ENCODE measurements at regions not wholly inside any gene's neighbourhood (a gene's known extent, or its start where the extent isn't known, plus 50 kb on each side); places are given as distances from the start of the nearest gene placed in this dataset.
A peak's percentile ranks its signal among the peaks of the same experiment; 100 is the strongest.

- ATAC-seq (ENCODE audit: low FRiP score), result no peak
- no peaks in the 10 kb centered on the region for H3K9me3 ChIP-seq (ENCODE audit: control insufficient read depth, low read length)
- WGBS, 2 donors, result 31 to 49% methylated on average over 7 of the region's 7 CpGs
- intact Hi-C loops (cut with DNase I), result no loop called here
- no peak for DNase-seq
- H3K36me3 ChIP-seq (ENCODE audit: control insufficient read depth in 1 of 2, insufficient read depth in 2 of 2, low read length in 1 of 2), result no peaks in the 10 kb centered on the region
- H3K4me3 ChIP-seq (ENCODE audit: low read length in 2 of 2), result no peak overlapping the region
- H3K4me1 ChIP-seq (ENCODE audit: control insufficient read depth in 1 of 2, insufficient read depth in 2 of 2, low read length in 2 of 2), result no peaks in the 10 kb centered on the region
- no peaks in the 10 kb centered on the region for H3K27me3 ChIP-seq (ENCODE audit: control insufficient read depth in 1 of 2, insufficient read depth in 2 of 2, low read length in 1 of 2)
- no peak overlapping the region for H3K27ac ChIP-seq (ENCODE audit: low read depth in 1 of 2, low read length in 2 of 2)
Measured at GRCh38 chr18:78510091-78510490, 469.5 kb upstream of the SALL3 start.

- no peak overlapping the region for H3K4me3 ChIP-seq (ENCODE audit: low read length in 2 of 2)
- 45 to 62% methylated on average over 7 of the region's 7 CpGs for WGBS, 2 donors
- H3K27ac ChIP-seq (ENCODE audit: low read depth in 1 of 2, low read length in 2 of 2), result no peak overlapping the region
- H3K27me3 ChIP-seq (ENCODE audit: control insufficient read depth in 1 of 2, insufficient read depth in 2 of 2, low read length in 1 of 2), result no peaks in the 10 kb centered on the region
- no peaks in the 10 kb centered on the region for H3K36me3 ChIP-seq (ENCODE audit: control insufficient read depth in 1 of 2, insufficient read depth in 2 of 2, low read length in 1 of 2)
- H3K4me1 ChIP-seq (ENCODE audit: control insufficient read depth in 1 of 2, insufficient read depth in 2 of 2, low read length in 2 of 2), result no peaks in the 10 kb centered on the region
- intact Hi-C loops (cut with DNase I), result no loop called here
- no peaks in the 10 kb centered on the region for H3K9me3 ChIP-seq (ENCODE audit: control insufficient read depth, low read length)
- DNase-seq (no peak), ATAC-seq (ENCODE audit: low FRiP score) (no peak)
Measured at GRCh38 chr18:78510636-78511035, 469.0 kb upstream of the SALL3 start.

- Histone ChIP-seq H3K27ac (ENCODE audit: low read depth in 1 of 2, low read length in 2 of 2) (no peak overlapping the region), H3K36me3 (ENCODE audit: control insufficient read depth in 1 of 2, insufficient read depth in 2 of 2, low read length in 1 of 2) (no peaks in the 10 kb centered on the region), H3K4me1 (ENCODE audit: control insufficient read depth in 1 of 2, insufficient read depth in 2 of 2, low read length in 2 of 2) (no peaks in the 10 kb centered on the region), H3K4me3 (ENCODE audit: low read length in 2 of 2) (no peak overlapping the region), H3K27me3 (ENCODE audit: control insufficient read depth in 1 of 2, insufficient read depth in 2 of 2, low read length in 1 of 2) (no peaks in the 10 kb centered on the region), H3K9me3 (ENCODE audit: control insufficient read depth, low read length) (no peaks in the 10 kb centered on the region)
- peak in 1 of 2 donors; percentile 37 for DNase-seq
- intact Hi-C loops (cut with DNase I), result no loop called here
- ATAC-seq (ENCODE audit: low FRiP score), result no peak
- 83 to 84% methylated on average over 24 of the region's 24 CpGs for WGBS, 2 donors
Measured at GRCh38 chr18:78511666-78512601, 467.7 kb upstream of the SALL3 start.

GRCh38 chr18:78514910-78515670, 464.5 kb upstream of the SALL3 start:
- DNase-seq (peak in 1 of 2 donors; percentile 26), ATAC-seq (ENCODE audit: low FRiP score) (no peak)
- WGBS, 2 donors, result 85 to 88% methylated on average over 24 of the region's 24 CpGs

GRCh38 chr18:78517328-78517727, 462.3 kb upstream of the SALL3 start:
- ATAC-seq (ENCODE audit: low FRiP score), result no peak
- Histone ChIP-seq H3K4me1 (ENCODE audit: control insufficient read depth in 1 of 2, insufficient read depth in 2 of 2, low read length in 2 of 2) (no peaks in the 10 kb centered on the region), H3K27ac (ENCODE audit: low read depth in 1 of 2, low read length in 2 of 2) (no peak overlapping the region), H3K27me3 (ENCODE audit: control insufficient read depth in 1 of 2, insufficient read depth in 2 of 2, low read length in 1 of 2) (no peaks in the 10 kb centered on the region), H3K9me3 (ENCODE audit: control insufficient read depth, low read length) (no peaks in the 10 kb centered on the region), H3K36me3 (ENCODE audit: control insufficient read depth in 1 of 2, insufficient read depth in 2 of 2, low read length in 1 of 2) (no peaks in the 10 kb centered on the region), H3K4me3 (ENCODE audit: low read length in 2 of 2) (no peak overlapping the region)
- 92% methylated on average over 19 to 22 of the region's 22 CpGs for WGBS, 2 donors
- intact Hi-C loops (cut with DNase I), result no loop called here
- peak in 1 of 2 donors; percentile 12 for DNase-seq

More at GRCh38 chr18:78514910-78515670, 464.5 kb upstream of the SALL3 start:
- Histone ChIP-seq H3K4me1 (ENCODE audit: control insufficient read depth in 1 of 2, insufficient read depth in 2 of 2, low read length in 2 of 2) (no peaks in the 10 kb centered on the region), H3K4me3 (ENCODE audit: low read length in 2 of 2) (no peak overlapping the region), H3K36me3 (ENCODE audit: control insufficient read depth in 1 of 2, insufficient read depth in 2 of 2, low read length in 1 of 2) (no peaks in the 10 kb centered on the region), H3K27ac (ENCODE audit: low read depth in 1 of 2, low read length in 2 of 2) (no peak overlapping the region), H3K27me3 (ENCODE audit: control insufficient read depth in 1 of 2, insufficient read depth in 2 of 2, low read length in 1 of 2) (no peaks in the 10 kb centered on the region), H3K9me3 (ENCODE audit: control insufficient read depth, low read length) (no peaks in the 10 kb centered on the region)
- intact Hi-C loops (cut with DNase I), result no loop called here

- Histone ChIP-seq H3K27ac (ENCODE audit: low read depth in 1 of 2, low read length in 2 of 2) (no peak overlapping the region), H3K4me3 (ENCODE audit: low read length in 2 of 2) (no peak overlapping the region), H3K4me1 (ENCODE audit: control insufficient read depth in 1 of 2, insufficient read depth in 2 of 2, low read length in 2 of 2) (no peaks in the 10 kb centered on the region), H3K36me3 (ENCODE audit: control insufficient read depth in 1 of 2, insufficient read depth in 2 of 2, low read length in 1 of 2) (no peaks in the 10 kb centered on the region), H3K27me3 (ENCODE audit: control insufficient read depth in 1 of 2, insufficient read depth in 2 of 2, low read length in 1 of 2) (no peaks in the 10 kb centered on the region), H3K9me3 (ENCODE audit: control insufficient read depth, low read length) (no peaks in the 10 kb centered on the region)
- intact Hi-C loops (cut with DNase I), result no loop called here
- 84 to 86% methylated on average over 13 of the region's 13 CpGs for WGBS, 2 donors
- DNase-seq (peak in 1 of 2 donors; percentile 16), ATAC-seq (ENCODE audit: low FRiP score) (no peak)
Measured at GRCh38 chr18:78517973-78518372, 461.6 kb upstream of the SALL3 start.

GRCh38 chr18:78518805-78519204, 460.8 kb upstream of the SALL3 start:
- no peaks in the 10 kb centered on the region for H3K36me3 ChIP-seq (ENCODE audit: control insufficient read depth in 1 of 2, insufficient read depth in 2 of 2, low read length in 1 of 2)
- no peak for ATAC-seq (ENCODE audit: low FRiP score)
- H3K4me3 ChIP-seq (ENCODE audit: low read length in 2 of 2), result no peak overlapping the region
- 90 to 91% methylated on average over 25 of the region's 25 CpGs for WGBS, 2 donors
- no peak overlapping the region for H3K27ac ChIP-seq (ENCODE audit: low read depth in 1 of 2, low read length in 2 of 2)
- H3K4me1 ChIP-seq (ENCODE audit: control insufficient read depth in 1 of 2, insufficient read depth in 2 of 2, low read length in 2 of 2), result no peaks in the 10 kb centered on the region
- intact Hi-C loops (cut with DNase I), result no loop called here
- peak in 1 of 2 donors; percentile 37 for DNase-seq
- no peaks in the 10 kb centered on the region for H3K27me3 ChIP-seq (ENCODE audit: control insufficient read depth in 1 of 2, insufficient read depth in 2 of 2, low read length in 1 of 2)
- H3K9me3 ChIP-seq (ENCODE audit: control insufficient read depth, low read length), result no peaks in the 10 kb centered on the region

- ATAC-seq (ENCODE audit: low FRiP score) (no peak), DNase-seq (peak in 1 of 2 donors; percentile 9)
- Histone ChIP-seq H3K27ac (ENCODE audit: low read depth in 1 of 2, low read length in 2 of 2) (no peak overlapping the region), H3K36me3 (ENCODE audit: control insufficient read depth in 1 of 2, insufficient read depth in 2 of 2, low read length in 1 of 2) (no peaks in the 10 kb centered on the region), H3K4me3 (ENCODE audit: low read length in 2 of 2) (no peak overlapping the region), H3K27me3 (ENCODE audit: control insufficient read depth in 1 of 2, insufficient read depth in 2 of 2, low read length in 1 of 2) (no peaks in the 10 kb centered on the region), H3K9me3 (ENCODE audit: control insufficient read depth, low read length) (no peaks in the 10 kb centered on the region), H3K4me1 (ENCODE audit: control insufficient read depth in 1 of 2, insufficient read depth in 2 of 2, low read length in 2 of 2) (no peaks in the 10 kb centered on the region)
- WGBS, 2 donors, result 75 to 78% methylated on average over 15 of the region's 15 CpGs
- intact Hi-C loops (cut with DNase I), result no loop called here
Measured at GRCh38 chr18:78519394-78520062, 460.1 kb upstream of the SALL3 start.

Measured in aorta (tissue), 5 donors.